ENCODE measurements at regions not wholly inside any gene's neighbourhood (a gene's known extent, or its start where the extent isn't known, plus 50 kb on each side); places are given as distances from the start of the nearest gene placed in this dataset.
"Not testable (repeated sequence)": the region's sequence is repeated elsewhere in the genome, so short reads cannot be mapped to it uniquely, and the experiment has no call there.

GRCh38 chr2:8346706-8347430 is 335.0 kb upstream of the ID2 start:
- Histone ChIP-seq H3K9ac (no peak overlapping the region), H3K27me3 (no peaks in the 10 kb centered on the region), H3K36me3 (no peaks in the 10 kb centered on the region), H4K20me1 (no peaks in the 10 kb centered on the region), H3K4me2 (no peak overlapping the region), H3K27ac (no peak overlapping the region), H3K9me3 (replicated peaks in 1 of 11) (0 out of 22 replicates have a peak, but pooled peaks cover 0 to 5% (median 0%) of the 10 kb centered on the region in 11 experiments), H3K4me3 (no peak overlapping the region), H3K4me1 (no peaks in the 10 kb centered on the region; a peak in 1 of 20 replicates)
- no peak for TF ChIP-seq Cebpa-rat (IDR thresholded peaks at IDR 0.05)

GRCh38 chr2:8348911-8349310 is 332.9 kb upstream of the ID2 start:
- not testable (repeated sequence) for H4K20me1 ChIP-seq; H3K4me3 ChIP-seq; H3K9me3 ChIP-seq (replicated peaks in 1 of 11); H3K36me3 ChIP-seq; H3K27ac ChIP-seq; H3K27me3 ChIP-seq; H3K4me1 ChIP-seq; H3K4me2 ChIP-seq; H3K9ac ChIP-seq

- H3K27me3 ChIP-seq: no peaks in the 10 kb centered on the region
- H3K9me3 ChIP-seq (replicated peaks in 1 of 11): no peaks in the 10 kb centered on the region
- H3K9ac ChIP-seq: no peak overlapping the region
- H3K36me3 ChIP-seq: no peaks in the 10 kb centered on the region
- H3K4me3 ChIP-seq: no peak overlapping the region
- TF ChIP-seq Cebpa-rat (IDR thresholded peaks at IDR 0.05): no peak
- no peaks in the 10 kb centered on the region for H4K20me1 ChIP-seq
- no peak overlapping the region for H3K27ac ChIP-seq
- H3K4me1 ChIP-seq: peaks cover 0 to 13% (median 9%) of the 10 kb centered on the region in 10 experiments; a peak in 13 of 20 replicates
- H3K4me2 ChIP-seq: no peak overlapping the region
Measured at GRCh38 chr2:8352296-8352695, 329.6 kb upstream of the ID2 start.

GRCh38 chr2:8352989-8353388 is 328.9 kb upstream of the ID2 start:
- Histone ChIP-seq H3K27ac (no peak overlapping the region), H3K36me3 (no peaks in the 10 kb centered on the region), H3K4me3 (no peak overlapping the region), H3K27me3 (no peaks in the 10 kb centered on the region), H3K4me2 (no peak overlapping the region), H3K4me1 (peaks cover 5 to 16% (median 11%) of the 10 kb centered on the region in 10 experiments), H3K9ac (no peak overlapping the region), H3K9me3 (replicated peaks in 1 of 11) (no peaks in the 10 kb centered on the region), H4K20me1 (no peaks in the 10 kb centered on the region)
- no peak for TF ChIP-seq Cebpa-rat (IDR thresholded peaks at IDR 0.05)

- no peaks in the 10 kb centered on the region for H3K9me3 ChIP-seq (replicated peaks in 1 of 11)
- H3K36me3 ChIP-seq: no peaks in the 10 kb centered on the region
- no peak for TF ChIP-seq Cebpa-rat (IDR thresholded peaks at IDR 0.05)
- H3K4me2 ChIP-seq: peak overlapping the region in 8 of 11 experiments; percentile 4 to 49 (median 16); a peak in 8 of 22 replicates
- H3K27ac ChIP-seq: no peak overlapping the region
- H3K9ac ChIP-seq: no peak overlapping the region
- H3K27me3 ChIP-seq: no peaks in the 10 kb centered on the region
- no peak overlapping the region for H3K4me3 ChIP-seq
- no peaks in the 10 kb centered on the region for H4K20me1 ChIP-seq
- peaks cover 11 to 24% (median 17%) of the 10 kb centered on the region in 10 experiments for H3K4me1 ChIP-seq
Measured at GRCh38 chr2:8355102-8355859, 326.6 kb upstream of the ID2 start.

GRCh38 chr2:8357738-8358518 is 323.9 kb upstream of the ID2 start:
- Histone ChIP-seq H3K9ac (no peak overlapping the region), H3K4me2 (peak overlapping the region in 7 of 11 experiments; percentile 15 to 58 (median 31); a peak in 13 of 22 replicates), H3K27ac (0 out of 22 replicates have a peak overlapping the region, but pooled peaks of 1 of the 11 experiments have one; percentile 18), H3K4me1 (peaks cover 11 to 24% (median 15%) of the 10 kb centered on the region in 10 experiments), H3K9me3 (replicated peaks in 1 of 11) (no peaks in the 10 kb centered on the region), H3K36me3 (no peaks in the 10 kb centered on the region), H3K27me3 (no peaks in the 10 kb centered on the region), H4K20me1 (no peaks in the 10 kb centered on the region), H3K4me3 (no peak overlapping the region)
- no peak for TF ChIP-seq Cebpa-rat (IDR thresholded peaks at IDR 0.05)

GRCh38 chr2:8361930-8362329 is 319.9 kb upstream of the ID2 start:
- no peak overlapping the region for H3K4me2 ChIP-seq
- no peaks in the 10 kb centered on the region for H3K36me3 ChIP-seq
- peaks cover 0 to 8% (median 0%) of the 10 kb centered on the region in 11 experiments; a peak in 1 of 22 replicates for H3K9me3 ChIP-seq (replicated peaks in 1 of 11)
- H4K20me1 ChIP-seq: no peaks in the 10 kb centered on the region
- no peak overlapping the region for H3K27ac ChIP-seq
- no peak overlapping the region for H3K4me3 ChIP-seq
- H3K4me1 ChIP-seq: peaks cover 0 to 16% (median 12%) of the 10 kb centered on the region in 10 experiments; a peak in 14 of 20 replicates
- no peak overlapping the region for H3K9ac ChIP-seq
- no peaks in the 10 kb centered on the region for H3K27me3 ChIP-seq
- TF ChIP-seq Cebpa-rat (IDR thresholded peaks at IDR 0.05): no peak

- H3K27ac ChIP-seq: no peak overlapping the region
- H3K4me2 ChIP-seq: no peak overlapping the region
- no peak for TF ChIP-seq Cebpa-rat (IDR thresholded peaks at IDR 0.05)
- no peak overlapping the region for H3K9ac ChIP-seq
- no peak overlapping the region for H3K4me3 ChIP-seq
- H3K4me1 ChIP-seq: peaks cover 0 to 8% (median 6%) of the 10 kb centered on the region in 10 experiments; a peak in 14 of 20 replicates
- H3K27me3 ChIP-seq: no peaks in the 10 kb centered on the region
- no peaks in the 10 kb centered on the region for H3K36me3 ChIP-seq
- peaks cover 0 to 8% (median 0%) of the 10 kb centered on the region in 11 experiments; a peak in 1 of 22 replicates for H3K9me3 ChIP-seq (replicated peaks in 1 of 11)
- no peaks in the 10 kb centered on the region for H4K20me1 ChIP-seq
Measured at GRCh38 chr2:8363161-8363560, 318.7 kb upstream of the ID2 start.

GRCh38 chr2:8364668-8365067 is 317.2 kb upstream of the ID2 start:
- Histone ChIP-seq H3K27ac (no peak overlapping the region), H3K4me3 (no peak overlapping the region), H3K9me3 (replicated peaks in 1 of 11) (peaks cover 0 to 8% (median 0%) of the 10 kb centered on the region in 11 experiments; a peak in 1 of 22 replicates), H3K36me3 (no peaks in the 10 kb centered on the region), H4K20me1 (no peaks in the 10 kb centered on the region), H3K27me3 (no peaks in the 10 kb centered on the region), H3K4me1 (peaks cover 0 to 2% (median under 1%) of the 10 kb centered on the region in 10 experiments; a peak in 7 of 20 replicates), H3K9ac (no peak overlapping the region), H3K4me2 (no peak overlapping the region)
- no peak for TF ChIP-seq Cebpa-rat (IDR thresholded peaks at IDR 0.05)

Measured in BLaER1 treated with 17β-estradiol and CSF1 and Interleukin-3, amounts not matched to agents 10 nM and 100 nM (cell line).